Parathyroid adenoma (tissue), 2 donors: ENCODE measurements at regions not wholly inside any gene's neighbourhood (a gene's known extent, or its start where the extent isn't known, plus 50 kb on each side); places are given as distances from the start of the nearest gene placed in this dataset.

Source experiments
- H2AFZ ChIP-seq: fragments of 300-600 bp; sonication (generic); one replicate; pipeline ENCODE4 v1.7.0; 2017; ENCODE audit warnings: antibody characterized with exemption, mild to moderate bottlenecking
- H3K27ac ChIP-seq: fragments of 300-600 bp; sonication (generic); one replicate; pipeline ENCODE4 v1.7.0; 2017
- H3K27me3 ChIP-seq: fragments of 300-600 bp; sonication (generic); one replicate; pipeline ENCODE4 v1.7.0; 2017; ENCODE audit warnings: low read length; ENCODE audit not compliant: control insufficient read depth, insufficient read depth
- H3K36me3 ChIP-seq: fragments of 300-600 bp; sonication (generic); one replicate; pipeline ENCODE4 v1.7.0; 2017; ENCODE audit warnings: low read length; ENCODE audit not compliant: control insufficient read depth, insufficient read depth
- H3K4me1 ChIP-seq: fragments of 300-600 bp; sonication (generic); one replicate; pipeline ENCODE4 v1.7.0; 2017; ENCODE audit warnings: control low read depth
- H3K4me2 ChIP-seq: fragments of 300-600 bp; sonication (generic); one replicate; pipeline ENCODE4 v1.7.0; 2017; ENCODE audit warnings: low read length
- H3K4me3 ChIP-seq: fragments of 300-600 bp; sonication (generic); one replicate; pipeline ENCODE4 v1.7.0; 2017; ENCODE audit warnings: low read depth, low read length
- H3K79me2 ChIP-seq: fragments of 300-600 bp; sonication (generic); one replicate; pipeline ENCODE4 v1.7.0; 2017; ENCODE audit warnings: control low read depth
- H3K9ac ChIP-seq: fragments of 300-600 bp; sonication (generic); one replicate; pipeline ENCODE4 v1.7.0; 2017; ENCODE audit warnings: mild to moderate bottlenecking
- H3K9me3 ChIP-seq: fragments of 300-600 bp; sonication (generic); one replicate; pipeline ENCODE4 v1.7.0; 2017; ENCODE audit warnings: low read length; ENCODE audit not compliant: control insufficient read depth
- CTCF ChIP-seq: fragments of 300-600 bp; sonication (generic); IDR thresholded peaks from one replicate; pipeline ENCODE4 v1.7.0; 2017; ENCODE audit warnings: antibody characterized with exemption, mild to moderate bottlenecking
- donor health status: primary hyperparathyroidism.

DNA sequence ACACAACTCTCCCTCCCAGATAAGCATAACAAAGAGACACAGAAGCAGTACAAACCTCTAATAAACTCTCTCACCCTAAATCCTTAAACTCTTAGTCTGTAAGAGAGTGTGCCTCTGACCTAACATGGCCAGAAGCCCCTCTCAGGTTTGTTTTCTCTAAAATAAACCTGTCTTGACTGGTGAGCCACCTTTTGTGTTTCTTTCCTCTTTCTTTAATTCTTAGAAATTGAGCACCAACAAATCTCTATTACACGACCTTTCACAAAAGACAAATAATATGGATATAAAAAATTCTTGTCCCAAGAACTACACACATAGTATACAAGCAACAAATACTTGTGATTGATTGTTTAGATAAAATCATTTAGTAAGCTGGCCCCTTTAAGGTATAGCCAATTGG is 573.7 kb downstream of the EPHA5 start:
- H3K4me1 ChIP-seq: no peaks in the 10 kb centered on the region
- no peaks in the 10 kb centered on the region for H3K27me3 ChIP-seq

DNA sequence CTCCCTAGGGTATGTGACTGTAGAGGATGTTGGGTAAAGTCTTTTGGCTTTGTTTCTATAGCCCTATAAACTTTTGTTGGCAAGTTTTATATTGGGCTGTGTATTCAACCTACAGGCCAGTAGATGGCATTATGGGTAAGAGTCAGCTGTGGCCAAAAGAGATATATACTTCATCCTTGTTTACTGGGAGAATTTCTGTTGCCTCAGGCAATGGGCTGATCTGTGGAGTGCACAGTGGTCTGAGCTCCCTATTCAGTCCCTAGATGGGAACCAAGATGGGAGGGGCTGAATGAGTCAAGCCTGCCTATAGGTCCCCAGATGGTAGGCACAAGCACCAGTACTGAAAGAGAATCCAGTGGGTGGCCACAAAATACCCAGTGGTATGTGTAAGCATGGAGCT is 580.6 kb downstream of the EPHA5 start:
- Histone ChIP-seq H3K27me3 (no peaks in the 10 kb centered on the region), H3K4me1 (no peaks in the 10 kb centered on the region), H3K4me3 (no peak overlapping the region), H3K27ac (no peak overlapping the region), H3K9me3 (no peaks in the 10 kb centered on the region), H3K4me2 (no peak overlapping the region), H3K9ac (no peak overlapping the region), H2AFZ (no peak overlapping the region), H3K36me3 (no peaks in the 10 kb centered on the region), H3K79me2 (no peaks in the 10 kb centered on the region)
- TF ChIP-seq CTCF: no peak

More for the DNA sequence above, 573.7 kb downstream of the EPHA5 start:
- H3K79me2 ChIP-seq: no peaks in the 10 kb centered on the region
- no peak overlapping the region for H3K27ac ChIP-seq
- H3K4me2 ChIP-seq: no peak overlapping the region
- H2AFZ ChIP-seq: no peak overlapping the region
- no peaks in the 10 kb centered on the region for H3K9me3 ChIP-seq
- no peaks in the 10 kb centered on the region for H3K36me3 ChIP-seq
- H3K4me3 ChIP-seq: no peak overlapping the region
- TF ChIP-seq CTCF: no peak
- no peak overlapping the region for H3K9ac ChIP-seq

DNA sequence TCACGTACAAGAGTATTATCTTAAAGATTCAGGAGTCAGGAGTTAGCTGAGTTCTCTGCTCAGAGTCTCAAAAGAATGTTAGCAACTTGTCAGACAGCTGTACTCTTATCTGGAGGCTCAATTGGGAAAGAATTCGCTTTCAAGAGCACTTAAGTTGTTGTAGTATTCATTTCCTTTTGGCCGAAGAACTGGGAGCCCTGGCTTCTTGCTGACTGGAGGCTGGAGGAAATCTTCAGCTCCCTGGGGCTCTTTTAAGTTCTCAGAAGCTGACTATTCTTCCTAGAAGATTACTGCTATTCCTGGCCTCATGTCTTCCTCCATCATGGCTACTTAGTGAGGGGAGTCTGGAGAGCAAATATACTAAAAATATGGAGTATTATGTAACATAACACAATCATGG is 587.2 kb downstream of the EPHA5 start:
- no peak overlapping the region for H3K4me2 ChIP-seq
- no peaks in the 10 kb centered on the region for H3K79me2 ChIP-seq
- no peaks in the 10 kb centered on the region for H3K27me3 ChIP-seq
- H3K9ac ChIP-seq: no peak overlapping the region
- H3K4me1 ChIP-seq: no peaks in the 10 kb centered on the region
- no peak for TF ChIP-seq CTCF
- no peak overlapping the region for H2AFZ ChIP-seq
- no peaks in the 10 kb centered on the region for H3K36me3 ChIP-seq
- no peaks in the 10 kb centered on the region for H3K9me3 ChIP-seq
- H3K4me3 ChIP-seq: no peak overlapping the region
- H3K27ac ChIP-seq: no peak overlapping the region

GRCh38 chr4:65071564-65071963 is 598.7 kb downstream of the EPHA5 start:
- Histone ChIP-seq H3K4me2 (no peak overlapping the region), H3K9ac (no peak overlapping the region), H3K27ac (no peak overlapping the region), H3K36me3 (no peaks in the 10 kb centered on the region), H3K9me3 (no peaks in the 10 kb centered on the region), H2AFZ (no peak overlapping the region), H3K4me1 (no peaks in the 10 kb centered on the region), H3K79me2 (no peaks in the 10 kb centered on the region), H3K4me3 (no peak overlapping the region), H3K27me3 (no peaks in the 10 kb centered on the region)
- no peak for TF ChIP-seq CTCF

DNA sequence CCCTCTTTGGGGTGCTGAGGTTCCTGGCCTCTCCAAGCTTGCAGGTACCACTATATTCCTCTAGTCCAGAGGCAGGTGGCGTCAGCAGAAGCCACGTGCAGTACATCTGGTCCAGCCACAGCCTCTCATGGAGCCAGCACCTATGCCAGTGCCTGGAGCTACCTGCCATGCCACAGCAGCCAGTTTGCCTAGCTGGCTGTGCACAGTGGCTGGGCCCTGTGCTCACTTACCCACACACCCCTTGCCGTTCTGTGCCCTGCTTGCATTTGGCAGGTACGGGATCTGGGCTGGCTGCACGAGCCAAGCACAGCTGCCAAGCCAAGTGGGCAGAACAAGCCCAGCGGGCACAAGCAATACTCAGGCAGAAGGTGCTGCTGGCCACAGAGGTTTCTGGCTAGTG is 601.1 kb downstream of the EPHA5 start:
- no peak overlapping the region for H3K4me2 ChIP-seq
- no peak overlapping the region for H3K9ac ChIP-seq
- no peaks in the 10 kb centered on the region for H3K4me1 ChIP-seq
- no peaks in the 10 kb centered on the region for H3K27me3 ChIP-seq
- H2AFZ ChIP-seq: no peak overlapping the region
- no peaks in the 10 kb centered on the region for H3K9me3 ChIP-seq
- H3K79me2 ChIP-seq: no peaks in the 10 kb centered on the region
- H3K36me3 ChIP-seq: no peaks in the 10 kb centered on the region
- TF ChIP-seq CTCF: no peak
- no peak overlapping the region for H3K27ac ChIP-seq
- no peak overlapping the region for H3K4me3 ChIP-seq
